ENCODE measurements at regions not wholly inside any gene's neighbourhood (a gene's known extent, or its start where the extent isn't known, plus 50 kb on each side); places are given as distances from the start of the nearest gene placed in this dataset.

GRCh38 chr7:155201325-155202087 is 96.2 kb upstream of the INSIG1 start:
- DNase-seq (ENCODE audit: low read depth in 1 of 2, low spot score in 1 of 2): no peak

- no peak for DNase-seq (ENCODE audit: low read depth in 1 of 2, low spot score in 1 of 2)
These were observed 95.4 kb upstream of the INSIG1 start for GRCh38 chr7:155202106-155202871.

DNA sequence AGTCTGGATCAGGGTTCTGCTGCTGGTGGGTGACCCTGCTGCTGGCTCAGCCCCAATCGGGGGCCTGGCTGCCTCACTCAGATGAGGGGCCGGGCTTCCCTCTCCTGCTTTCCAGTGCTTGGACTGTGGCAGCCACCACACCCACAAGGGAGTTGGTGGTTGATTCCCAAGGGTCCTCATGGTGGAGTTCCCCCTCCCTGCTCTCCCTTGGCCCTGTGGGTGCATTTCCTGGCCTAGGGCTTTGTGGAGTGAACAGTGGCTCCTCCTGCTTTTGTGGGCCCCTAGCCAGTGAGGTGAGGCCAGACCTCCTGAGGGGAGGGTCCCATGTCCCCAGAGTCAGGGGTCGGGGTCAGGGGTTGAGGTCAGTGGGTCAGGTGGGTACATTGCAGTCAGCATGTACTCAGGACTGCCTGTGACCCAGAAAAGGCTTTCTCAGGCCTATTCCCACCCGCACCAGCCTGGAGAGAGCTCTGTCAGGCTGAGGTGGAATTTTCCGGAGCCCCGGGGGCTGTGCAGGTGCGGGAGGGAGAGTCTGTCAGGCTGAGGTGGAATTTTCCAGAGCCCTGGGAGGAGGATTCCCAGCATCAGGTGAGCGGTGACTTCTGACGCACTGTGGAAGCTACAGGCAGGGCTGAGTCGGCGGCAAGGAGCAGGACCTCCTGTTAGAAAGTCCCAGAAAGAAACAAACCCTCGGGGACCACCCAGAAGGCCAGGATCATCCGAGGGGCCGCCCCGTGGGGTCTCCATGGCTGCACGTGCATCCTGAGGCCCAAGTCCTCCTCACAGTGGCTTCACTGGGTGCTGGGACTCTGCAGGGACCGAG is 94.4 kb upstream of the INSIG1 start:
- no peak for DNase-seq (ENCODE audit: low read depth in 1 of 2, low spot score in 1 of 2)

DNA sequence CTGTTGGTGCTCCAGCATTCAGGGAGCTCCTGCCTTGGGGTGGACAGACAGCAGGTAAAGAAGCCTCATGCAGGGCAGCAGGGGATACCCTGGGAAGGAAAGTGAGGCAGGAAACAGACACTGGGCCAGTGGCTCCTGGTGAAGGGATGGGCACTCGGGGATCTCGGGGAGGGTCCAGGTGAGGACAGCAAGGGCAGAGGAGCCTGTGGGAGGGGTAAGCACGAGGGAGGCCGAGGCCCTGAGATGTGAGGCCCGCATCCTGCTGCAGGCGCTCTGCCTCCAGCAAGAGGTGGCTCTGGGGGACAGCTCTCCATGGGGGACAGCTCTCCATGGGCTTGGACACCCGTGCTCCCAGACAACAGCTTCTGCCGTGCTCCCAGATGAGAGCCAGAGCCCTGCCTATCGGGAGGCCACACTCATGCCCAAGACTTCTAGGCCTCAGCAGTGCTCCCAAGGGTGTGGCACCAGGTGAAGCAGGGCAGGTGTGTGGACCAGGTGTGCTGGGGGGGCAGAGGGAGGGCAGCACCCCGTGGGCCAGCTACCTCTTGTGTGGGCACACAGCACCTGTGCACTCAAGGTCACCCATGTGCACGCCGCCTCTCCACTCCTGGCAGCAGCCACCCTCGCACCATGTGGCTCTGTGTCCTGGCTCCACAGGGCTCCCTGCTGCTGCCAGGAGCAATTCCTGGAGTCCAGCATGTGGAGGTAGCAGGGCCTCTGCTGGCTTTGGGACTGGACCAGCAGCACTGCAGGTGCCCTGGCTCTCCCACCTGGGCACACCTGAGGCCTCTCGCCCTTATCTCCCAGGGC is 93.6 kb upstream of the INSIG1 start:
- DNase-seq (ENCODE audit: low read depth in 1 of 2, low spot score in 1 of 2): no peak

DNA sequence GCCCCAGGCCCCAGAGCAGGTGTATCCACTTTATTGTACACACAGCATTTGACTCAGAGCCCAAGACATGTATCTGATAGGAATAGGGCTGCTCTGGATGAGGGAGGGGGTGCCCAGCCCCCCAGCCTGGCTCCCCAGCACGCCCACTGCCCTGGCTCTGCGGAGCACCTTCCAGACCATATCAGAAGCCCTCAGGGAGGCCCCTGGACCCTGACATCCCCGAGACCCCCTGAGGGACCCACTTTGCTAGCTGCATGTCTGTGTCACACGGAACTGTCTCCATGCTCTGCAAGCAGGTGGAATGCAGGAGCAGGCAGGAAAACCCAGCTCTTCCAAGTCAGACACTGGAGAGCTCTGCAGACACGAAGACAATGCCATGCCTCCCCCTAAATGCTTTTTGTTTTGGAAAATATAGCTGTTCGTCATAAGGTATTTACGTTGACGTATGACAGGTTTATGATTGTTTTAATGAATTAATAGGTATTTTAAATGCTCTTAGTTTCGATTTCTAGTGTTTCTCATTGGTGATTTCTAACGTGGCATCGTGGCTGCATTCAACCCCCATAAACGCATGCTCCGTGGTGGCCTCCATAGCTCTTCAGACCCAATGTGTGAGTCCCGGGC is 92.8 kb upstream of the INSIG1 start:
- no peak for DNase-seq (ENCODE audit: low read depth in 1 of 2, low spot score in 1 of 2)

- peak; percentile 66 to 79 for DNase-seq (ENCODE audit: low read depth in 1 of 2, low spot score in 1 of 2)
These were observed 92.0 kb upstream of the INSIG1 start for GRCh38 chr7:155205368-155206317.

DNA sequence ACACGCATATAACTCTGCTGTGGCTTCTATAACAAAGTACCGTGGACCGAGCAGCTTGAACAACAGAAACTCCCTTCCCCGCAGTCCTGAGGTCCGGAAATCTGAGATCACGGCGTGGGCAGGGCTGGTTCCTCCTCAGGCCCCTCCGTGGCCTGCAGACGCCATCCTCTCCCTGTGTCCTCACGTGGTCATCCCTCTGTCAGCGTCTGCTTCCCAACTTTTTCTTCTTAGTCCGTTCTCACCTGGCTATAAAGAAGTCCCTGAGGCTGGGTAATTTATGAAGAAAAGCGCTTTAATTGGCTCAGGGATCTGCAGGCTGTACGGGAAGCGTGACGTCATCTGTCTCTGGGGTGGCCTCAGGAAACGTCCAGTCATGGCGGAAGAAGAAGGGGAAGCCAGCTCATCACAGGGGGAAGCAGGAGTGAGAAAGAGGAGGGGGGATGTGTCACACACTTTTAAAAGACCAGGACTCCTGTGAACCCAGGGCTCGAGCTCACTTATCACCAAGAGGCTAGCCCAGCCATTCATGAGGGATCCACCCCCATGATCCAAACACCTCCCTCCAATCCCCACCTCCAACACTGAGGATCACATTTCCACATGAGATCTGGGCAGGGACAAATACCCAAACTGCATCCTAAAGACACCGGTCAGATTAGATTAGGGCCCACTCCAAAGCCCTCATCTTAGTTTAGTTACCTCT is 91.2 kb upstream of the INSIG1 start:
- peak; percentile 25 to 46 for DNase-seq (ENCODE audit: low read depth in 1 of 2, low spot score in 1 of 2)

DNA sequence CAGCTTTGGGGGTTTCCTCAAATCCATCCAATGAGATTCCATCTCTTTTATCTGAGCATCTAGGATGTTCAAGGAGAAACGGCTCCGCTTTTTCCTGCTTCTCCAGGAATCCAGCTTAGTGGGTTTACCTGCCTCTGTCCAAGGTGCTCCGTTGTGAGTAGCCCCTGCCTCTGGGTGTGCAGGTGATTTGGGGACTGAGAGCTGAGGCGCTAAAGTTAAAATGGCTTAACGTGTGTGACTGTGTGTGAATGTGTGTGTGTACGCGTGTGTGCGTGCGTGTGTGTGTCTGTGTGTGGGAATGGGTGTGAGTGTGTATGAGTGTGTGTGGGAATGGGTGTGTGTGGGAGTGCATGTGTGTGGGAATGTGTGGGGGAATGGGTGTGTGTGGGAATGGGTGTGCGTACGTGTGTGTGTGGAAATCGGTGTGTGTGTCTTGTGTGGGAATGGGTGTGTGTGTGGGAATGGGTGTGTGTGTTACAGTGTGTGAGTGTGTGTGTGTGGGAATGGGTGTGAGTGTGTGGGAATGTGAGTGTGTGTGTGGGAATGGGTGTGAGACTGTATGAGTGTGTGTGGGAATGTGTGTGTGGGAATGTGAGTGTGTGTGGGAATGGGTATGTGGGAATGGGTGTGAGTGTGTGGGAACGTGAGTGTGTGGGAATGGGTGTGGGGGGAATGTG is 90.2 kb upstream of the INSIG1 start:
- no peak for DNase-seq (ENCODE audit: low read depth in 1 of 2, low spot score in 1 of 2)

- DNase-seq (ENCODE audit: low read depth in 1 of 2, low spot score in 1 of 2): no peak
These were observed 88.8 kb upstream of the INSIG1 start for GRCh38 chr7:155208681-155209477.

- DNase-seq (ENCODE audit: low read depth in 1 of 2, low spot score in 1 of 2): no peak
These were observed 88.0 kb upstream of the INSIG1 start for GRCh38 chr7:155209478-155210319.

GRCh38 chr7:155210356-155210755 is 87.3 kb upstream of the INSIG1 start:
- DNase-seq (ENCODE audit: low read depth in 1 of 2, low spot score in 1 of 2): no peak

DNA sequence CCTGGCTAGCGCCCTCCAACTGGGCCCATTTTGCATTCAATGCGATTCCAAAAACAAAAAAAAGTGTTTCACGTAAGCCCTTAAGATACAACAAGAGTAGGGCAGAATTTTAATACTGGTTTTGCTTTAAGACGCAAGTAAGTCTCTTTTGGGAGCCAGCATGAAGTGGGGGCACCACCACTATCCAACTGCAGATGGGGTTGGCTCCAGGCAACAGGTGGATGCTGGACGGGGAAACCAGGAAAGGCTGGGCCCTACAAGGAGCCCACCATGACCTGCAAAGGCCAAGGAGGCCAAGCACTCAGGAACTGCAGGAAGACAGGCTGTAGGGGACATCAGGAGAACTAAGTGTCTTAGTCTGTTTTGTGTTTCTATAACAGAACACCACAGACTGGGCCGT is 86.5 kb upstream of the INSIG1 start:
- DNase-seq (ENCODE audit: low read depth in 1 of 2, low spot score in 1 of 2): no peak

DNA sequence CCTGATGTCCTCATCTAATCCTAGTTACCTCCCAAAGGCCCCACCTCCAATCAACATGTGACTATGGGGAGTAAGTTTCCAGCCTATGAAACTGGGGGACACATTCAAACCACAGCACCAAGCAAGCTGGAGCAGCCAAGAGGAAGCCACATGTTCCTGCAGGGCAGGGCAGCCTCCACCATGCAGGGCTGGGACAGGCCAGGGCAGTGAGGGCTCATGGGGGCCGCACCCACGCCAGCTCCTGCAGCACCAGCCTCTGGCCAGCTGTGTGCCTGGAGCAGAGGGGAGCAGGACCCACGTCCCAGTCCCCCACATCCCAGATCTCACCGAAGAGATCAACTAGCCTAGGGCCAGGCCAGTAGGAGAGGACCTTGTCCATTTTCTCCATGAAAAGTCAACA is 85.9 kb upstream of the INSIG1 start:
- no peak for DNase-seq (ENCODE audit: low read depth in 1 of 2, low spot score in 1 of 2)

DNA sequence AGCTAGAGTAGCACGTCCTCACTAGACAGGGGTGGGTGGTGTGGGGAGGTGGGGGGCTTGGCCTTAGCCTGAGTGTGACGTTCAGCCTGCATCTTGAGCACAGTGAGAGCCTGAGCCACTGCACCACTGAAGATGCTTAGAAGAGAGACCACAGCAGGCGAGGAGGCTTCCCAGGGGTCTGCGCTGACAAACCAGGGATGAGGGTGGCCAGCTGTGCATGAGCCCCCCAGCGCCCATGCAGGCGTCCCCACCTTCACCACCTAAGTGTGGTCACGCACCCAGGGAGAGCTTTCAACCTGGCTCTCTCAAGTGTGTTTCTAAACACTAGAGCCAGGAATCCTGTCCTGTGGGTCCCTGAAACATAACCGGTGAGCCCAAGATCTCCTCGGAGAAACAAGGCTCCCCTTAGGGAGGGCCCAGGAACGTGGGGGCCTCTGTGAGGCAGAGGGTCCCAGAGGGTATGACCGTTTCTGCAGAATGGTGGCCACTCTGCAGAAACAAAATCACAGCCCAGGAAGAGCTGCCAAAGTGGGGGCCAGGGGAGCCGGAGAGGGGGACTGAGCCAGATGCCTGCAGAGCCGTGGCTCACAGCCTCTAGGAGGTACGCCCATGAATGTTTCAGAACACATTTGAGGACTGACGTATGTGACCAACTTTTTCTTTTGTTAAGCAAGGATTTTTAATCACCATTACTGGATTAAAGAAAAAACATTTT is 85.2 kb upstream of the INSIG1 start:
- DNase-seq (ENCODE audit: low read depth in 1 of 2, low spot score in 1 of 2): no peak

GRCh38 chr7:155213385-155213784 is 84.3 kb upstream of the INSIG1 start:
- DNase-seq (ENCODE audit: low read depth in 1 of 2, low spot score in 1 of 2): no peak
